A673 (cell line): ENCODE measurements at regions not wholly inside any gene's neighbourhood (a gene's known extent, or its start where the extent isn't known, plus 50 kb on each side); places are given as distances from the start of the nearest gene placed in this dataset.

Experiments used
- EZH2 ChIP-seq: fragments of 200-600 bp; sonication (generic); IDR thresholded peaks from 2 replicates; pipeline ENCODE4 v1.6.1; 2017; ENCODE audit warnings: borderline replicate concordance, low read depth, mild to moderate bottlenecking, mixed read lengths, antibody characterized with exemption, low read length; ENCODE audit not compliant: poor library complexity, severe bottlenecking
- TF ChIP-seq, protein P1 (sequence below): fragments of 300-800, 200-600 bp; sonication (generic); conservative IDR thresholded peaks from 2 replicates; pipeline ENCODE4 v1.5.1; 2017; ENCODE audit warnings: low read depth, mild to moderate bottlenecking, antibody characterized with exemption, low read length, moderate library complexity, mixed read lengths

- TF ChIP-seq EZH2, result no peak
- TF ChIP-seq, protein P1, sequence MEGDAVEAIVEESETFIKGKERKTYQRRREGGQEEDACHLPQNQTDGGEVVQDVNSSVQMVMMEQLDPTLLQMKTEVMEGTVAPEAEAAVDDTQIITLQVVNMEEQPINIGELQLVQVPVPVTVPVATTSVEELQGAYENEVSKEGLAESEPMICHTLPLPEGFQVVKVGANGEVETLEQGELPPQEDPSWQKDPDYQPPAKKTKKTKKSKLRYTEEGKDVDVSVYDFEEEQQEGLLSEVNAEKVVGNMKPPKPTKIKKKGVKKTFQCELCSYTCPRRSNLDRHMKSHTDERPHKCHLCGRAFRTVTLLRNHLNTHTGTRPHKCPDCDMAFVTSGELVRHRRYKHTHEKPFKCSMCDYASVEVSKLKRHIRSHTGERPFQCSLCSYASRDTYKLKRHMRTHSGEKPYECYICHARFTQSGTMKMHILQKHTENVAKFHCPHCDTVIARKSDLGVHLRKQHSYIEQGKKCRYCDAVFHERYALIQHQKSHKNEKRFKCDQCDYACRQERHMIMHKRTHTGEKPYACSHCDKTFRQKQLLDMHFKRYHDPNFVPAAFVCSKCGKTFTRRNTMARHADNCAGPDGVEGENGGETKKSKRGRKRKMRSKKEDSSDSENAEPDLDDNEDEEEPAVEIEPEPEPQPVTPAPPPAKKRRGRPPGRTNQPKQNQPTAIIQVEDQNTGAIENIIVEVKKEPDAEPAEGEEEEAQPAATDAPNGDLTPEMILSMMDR, result no peak
These were observed 370.0 kb downstream of the HS3ST3B1 start for GRCh38 chr17:14670861-14671260.
